ENCODE measurements at regions not wholly inside any gene's neighbourhood (a gene's known extent, or its start where the extent isn't known, plus 50 kb on each side); places are given as distances from the start of the nearest gene placed in this dataset.

GRCh38 chr5:145360936-145361335 is 474.2 kb downstream of the PRELID2 start:
- DNase-seq (ENCODE audit: low spot score): no peak

GRCh38 chr5:145350513-145350912 is 484.6 kb downstream of the PRELID2 start:
- no peak for DNase-seq (ENCODE audit: low spot score)

GRCh38 chr5:145347026-145347616 is 488.0 kb downstream of the PRELID2 start:
- DNase-seq (ENCODE audit: low spot score): no peak

GRCh38 chr5:145345511-145346287 is 489.4 kb downstream of the PRELID2 start:
- no peak for DNase-seq (ENCODE audit: low spot score)

- DNase-seq (ENCODE audit: low spot score): no peak
Observed at GRCh38 chr5:145341842-145342241, 493.3 kb downstream of the PRELID2 start.

- no peak for DNase-seq (ENCODE audit: low spot score)
Observed at GRCh38 chr5:145340099-145340498, 495.0 kb downstream of the PRELID2 start.

GRCh38 chr5:145324767-145325479 is 510.2 kb downstream of the PRELID2 start:
- DNase-seq (ENCODE audit: low spot score): no peak

GRCh38 chr5:145324101-145324500 is 511.0 kb downstream of the PRELID2 start:
- DNase-seq (ENCODE audit: low spot score): no peak

GRCh38 chr5:145316282-145316681 is 518.9 kb downstream of the PRELID2 start:
- DNase-seq (ENCODE audit: low spot score): no peak

GRCh38 chr5:145307866-145308382 is 527.2 kb downstream of the PRELID2 start:
- DNase-seq (ENCODE audit: low spot score): no peak

- no peak for DNase-seq (ENCODE audit: low spot score)
Observed at GRCh38 chr5:145295236-145295835, 539.8 kb downstream of the PRELID2 start.

GRCh38 chr5:145294331-145294730 is 540.8 kb downstream of the PRELID2 start:
- DNase-seq (ENCODE audit: low spot score): no peak

- no peak for DNase-seq (ENCODE audit: low spot score)
Observed at GRCh38 chr5:145293716-145294115, 541.4 kb downstream of the PRELID2 start.

GRCh38 chr5:145292278-145292677 is 542.9 kb downstream of the PRELID2 start:
- DNase-seq (ENCODE audit: low spot score): no peak

- DNase-seq (ENCODE audit: low spot score): no peak
Observed at GRCh38 chr5:145283141-145283810, 551.9 kb downstream of the PRELID2 start.

- DNase-seq (ENCODE audit: low spot score): no peak
Observed at GRCh38 chr5:145280806-145281205, 554.3 kb downstream of the PRELID2 start.

GRCh38 chr5:145280214-145280613 is 554.9 kb downstream of the PRELID2 start:
- no peak for DNase-seq (ENCODE audit: low spot score)

GRCh38 chr5:145260670-145261069 is 574.5 kb downstream of the PRELID2 start:
- no peak for DNase-seq (ENCODE audit: low spot score)

GRCh38 chr5:145247745-145248040 is 587.4 kb downstream of the PRELID2 start:
- DNase-seq (ENCODE audit: low spot score): no peak

- no peak for DNase-seq (ENCODE audit: low spot score)
Observed at GRCh38 chr5:145246961-145247744, 588.0 kb downstream of the PRELID2 start.

GRCh38 chr5:145246379-145246778 is 588.8 kb downstream of the PRELID2 start:
- no peak for DNase-seq (ENCODE audit: low spot score)
